GM10248 (cell line): ENCODE measurements at regions not wholly inside any gene's neighbourhood (a gene's known extent, or its start where the extent isn't known, plus 50 kb on each side); places are given as distances from the start of the nearest gene placed in this dataset.

Experiments
- CTCF ChIA-PET: fragments of 300-600 bp; sonication (Branson Sonifier 250); formaldehyde crosslinking; extraction: SDS; loops from one replicate; lab custom pipeline; 2021; ENCODE audit warnings: antibody characterized with exemption; lab: Yijun Ruan, JAX
- POLR2A ChIA-PET: fragments of 350-650 bp; sonication (Branson Sonifier 250); formaldehyde crosslinking; extraction: SDS; loops from one replicate; lab custom pipeline; 2020; ENCODE audit warnings: antibody characterized with exemption; lab: Yijun Ruan, JAX
- DNase-seq: peaks from one replicate; pipeline ENCODE4 v3.0.0; 2012; ENCODE audit errors: extremely low spot score
- TF ChIP-seq, protein P1 (sequence below): IDR thresholded peaks from 2 replicates; pipeline ENCODE4 v1.5.1; 2012; ENCODE audit warnings: mild to moderate bottlenecking, low read depth; ENCODE audit errors: extremely low read depth, missing control alignments, control extremely low read depth

DNA sequence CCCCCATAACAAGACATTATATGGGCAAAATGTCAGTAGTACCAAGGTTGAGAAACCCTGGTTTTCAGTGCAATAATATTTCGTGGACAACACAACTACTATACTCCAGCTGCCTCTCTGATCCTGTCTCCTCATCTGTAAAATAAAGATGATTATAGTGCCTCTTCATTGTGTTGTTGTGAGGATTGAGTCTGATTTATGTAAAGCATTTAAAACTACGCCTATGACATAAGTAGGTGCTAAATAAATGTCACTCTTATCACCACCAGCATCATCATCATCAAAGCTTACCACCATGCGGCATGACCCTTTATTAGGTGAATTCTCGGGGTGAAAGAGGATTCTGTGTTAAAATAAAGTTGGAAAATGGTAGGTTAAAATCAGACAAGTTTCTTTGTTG, 67.8 kb upstream of the IFNE start:
- DNase-seq, result no peak
- TF ChIP-seq, protein P1, sequence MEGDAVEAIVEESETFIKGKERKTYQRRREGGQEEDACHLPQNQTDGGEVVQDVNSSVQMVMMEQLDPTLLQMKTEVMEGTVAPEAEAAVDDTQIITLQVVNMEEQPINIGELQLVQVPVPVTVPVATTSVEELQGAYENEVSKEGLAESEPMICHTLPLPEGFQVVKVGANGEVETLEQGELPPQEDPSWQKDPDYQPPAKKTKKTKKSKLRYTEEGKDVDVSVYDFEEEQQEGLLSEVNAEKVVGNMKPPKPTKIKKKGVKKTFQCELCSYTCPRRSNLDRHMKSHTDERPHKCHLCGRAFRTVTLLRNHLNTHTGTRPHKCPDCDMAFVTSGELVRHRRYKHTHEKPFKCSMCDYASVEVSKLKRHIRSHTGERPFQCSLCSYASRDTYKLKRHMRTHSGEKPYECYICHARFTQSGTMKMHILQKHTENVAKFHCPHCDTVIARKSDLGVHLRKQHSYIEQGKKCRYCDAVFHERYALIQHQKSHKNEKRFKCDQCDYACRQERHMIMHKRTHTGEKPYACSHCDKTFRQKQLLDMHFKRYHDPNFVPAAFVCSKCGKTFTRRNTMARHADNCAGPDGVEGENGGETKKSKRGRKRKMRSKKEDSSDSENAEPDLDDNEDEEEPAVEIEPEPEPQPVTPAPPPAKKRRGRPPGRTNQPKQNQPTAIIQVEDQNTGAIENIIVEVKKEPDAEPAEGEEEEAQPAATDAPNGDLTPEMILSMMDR, result no peak
- ChIA-PET POLR2A (no interaction called here), CTCF (no interaction called here)

DNA sequence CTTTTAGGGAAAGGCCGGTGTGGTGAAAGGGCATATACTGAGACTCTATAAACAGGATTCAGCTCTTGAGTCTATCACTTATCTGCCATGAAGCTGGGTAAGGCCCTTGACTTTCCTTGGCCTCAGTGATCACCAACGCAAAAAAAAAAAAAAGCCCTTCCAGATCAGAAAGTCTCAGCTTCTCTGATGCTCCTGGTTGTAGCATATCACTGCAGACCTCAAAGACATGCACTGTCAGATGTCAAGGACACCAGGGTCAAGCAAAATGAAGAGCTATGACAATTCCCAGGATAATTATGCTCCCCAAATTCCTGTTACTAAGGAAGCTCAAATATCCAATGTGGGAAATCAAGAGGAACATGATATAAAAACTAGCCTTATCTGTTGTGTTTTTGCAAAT, 68.3 kb upstream of the IFNE start:
- TF ChIP-seq, protein P1, result no peak
- DNase-seq, result no peak
- ChIA-PET CTCF (no interaction called here), POLR2A (no interaction called here)

DNA sequence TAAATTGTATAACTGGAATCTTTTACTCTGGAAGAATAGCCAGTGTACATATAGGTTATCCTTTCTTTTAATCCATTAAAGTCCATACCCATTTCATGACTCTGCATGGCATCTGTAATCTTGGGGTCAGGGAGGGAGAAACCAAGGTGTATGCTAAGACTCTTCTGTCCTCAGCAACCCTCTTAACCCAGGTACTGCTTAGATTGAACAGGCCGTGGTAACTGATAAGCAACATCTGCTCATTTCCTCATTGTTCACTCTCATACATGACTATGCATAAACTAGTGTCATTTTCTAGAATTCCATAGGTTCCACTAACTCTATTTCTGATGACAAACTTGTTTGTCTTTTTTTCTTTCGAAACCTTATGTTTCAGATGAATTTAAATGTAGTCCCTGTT, 69.3 kb upstream of the IFNE start:
- CTCF ChIA-PET, result no interaction called here
- TF ChIP-seq, protein P1, result no peak
- POLR2A ChIA-PET, result no interaction called here
- no peak for DNase-seq

DNA sequence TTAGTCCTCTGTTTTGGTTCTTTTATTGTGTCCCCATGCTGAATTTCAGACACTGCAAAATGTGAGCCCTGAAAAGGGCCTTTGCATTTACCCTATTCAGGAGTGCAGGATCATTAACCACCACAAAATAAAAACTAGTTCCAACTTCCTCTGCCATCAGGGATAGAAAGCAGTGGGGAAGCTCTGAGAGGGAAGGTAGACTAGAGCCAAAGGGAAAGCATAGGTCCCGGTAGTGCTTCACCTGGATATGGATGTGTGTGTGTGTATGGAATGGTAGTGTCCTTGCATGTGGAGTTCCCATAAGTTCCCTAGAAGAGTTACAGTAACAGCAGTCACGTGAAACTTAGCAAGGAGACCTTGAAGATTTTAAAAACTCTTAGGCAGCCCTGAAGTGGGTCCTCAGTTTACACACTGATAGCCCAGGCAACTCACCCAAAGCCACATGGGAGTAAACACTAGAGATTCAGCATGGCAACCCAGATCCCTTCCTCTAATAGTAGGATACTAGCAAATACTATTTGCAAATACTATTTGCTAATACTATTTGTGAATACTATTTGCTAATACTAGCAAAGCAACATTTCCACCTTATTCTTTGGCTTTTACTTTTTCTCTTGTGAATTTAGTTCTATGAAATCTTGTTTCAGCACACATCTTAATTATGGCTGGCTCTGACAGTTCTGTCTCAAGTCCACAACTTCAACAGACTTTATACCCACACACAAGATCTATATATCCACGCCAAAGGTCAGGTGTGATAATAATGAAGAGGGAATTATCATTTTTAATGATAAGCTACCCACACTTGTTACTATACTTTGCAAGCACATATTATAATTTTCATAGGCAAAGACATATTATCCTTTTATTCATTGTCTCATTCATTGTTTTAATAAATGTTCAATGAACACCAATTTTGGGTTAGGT, 70.4 kb upstream of the IFNE start:
- CTCF ChIA-PET, result interaction anchor here (1.2 kb wide), 1 partner anchor 9 kb away, joined by 3 read pairs; no protein-coding TSS in a partner anchor

DNA sequence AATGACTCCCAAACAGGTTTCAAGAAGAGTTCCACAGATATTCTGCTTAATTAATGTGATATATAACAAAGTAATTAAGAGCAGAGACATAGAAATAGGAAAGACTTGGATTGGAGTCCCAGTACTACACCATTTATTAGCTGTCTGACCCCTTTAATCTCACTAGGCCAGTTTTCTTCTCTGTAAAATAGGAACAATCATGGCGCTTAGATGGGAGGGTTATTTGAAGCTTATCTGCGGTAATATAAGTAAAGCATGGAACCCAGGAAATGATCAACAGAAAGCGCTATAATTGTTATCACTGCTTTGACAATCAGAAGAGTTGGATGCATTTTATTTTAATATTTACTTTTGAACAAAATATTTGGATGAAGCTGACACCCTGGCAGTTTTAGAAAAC, 71.3 kb upstream of the IFNE start:
- ChIA-PET POLR2A (no interaction called here), CTCF (interaction anchor here (1.2 to 1.5 kb wide), 4 partner anchors 10 to 120 kb away, joined by 3 to 4 read pairs (median 3); no protein-coding TSS in a partner anchor)
- no peak for DNase-seq
- TF ChIP-seq, protein P1, result no peak

More for the DNA sequence above, 70.4 kb upstream of the IFNE start:
- no peak for DNase-seq
- POLR2A ChIA-PET, result no interaction called here
- TF ChIP-seq, protein P1, result no peak

DNA sequence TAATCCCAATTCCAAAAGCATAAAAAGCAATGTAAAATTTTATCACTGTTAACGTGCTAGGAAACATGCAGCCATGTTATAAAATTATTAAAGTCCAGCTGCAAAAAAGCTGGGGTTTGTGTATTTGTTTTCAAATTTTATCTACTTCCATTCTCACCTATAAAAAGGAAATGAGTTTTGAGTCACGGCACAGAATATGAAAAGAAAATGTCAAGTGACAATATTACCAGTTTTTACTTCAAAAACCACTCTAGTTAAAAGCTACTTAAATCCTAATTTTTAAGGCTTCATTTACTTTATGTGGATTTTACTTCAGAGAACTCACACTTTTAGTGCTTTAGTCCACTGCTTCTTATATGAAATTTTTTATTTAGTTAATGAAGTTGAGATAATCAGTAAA, 72.7 kb upstream of the IFNE start:
- ChIA-PET CTCF (interaction anchor here (1.1 to 1.6 kb wide), 4 partner anchors 24 to 154 kb away, joined by 3 to 4 read pairs (median 3); no protein-coding TSS in a partner anchor), POLR2A (no interaction called here)
- no peak for DNase-seq
- TF ChIP-seq, protein P1, result no peak
